Neural cell (in vitro differentiated cells): ENCODE measurements at regions not wholly inside any gene's neighbourhood (a gene's known extent, or its start where the extent isn't known, plus 50 kb on each side); places are given as distances from the start of the nearest gene placed in this dataset.

Experiments
- CTCF ChIP-seq: fragments of 450-650 bp; IDR thresholded peaks from 2 replicates; pipeline ENCODE4 v1.5.1; 2014; ENCODE audit warnings: antibody characterized with exemption, mild to moderate bottlenecking, moderate library complexity; ENCODE audit not compliant: poor library complexity, severe bottlenecking
- EZH2 ChIP-seq: fragments of 200-600, 300-800 bp; shearing (Covaris generic), sonication (generic); IDR thresholded peaks from 2 replicates; pipeline ENCODE4 v1.6.1; 2014; ENCODE audit warnings: antibody characterized with exemption, low read length, borderline replicate concordance, mild to moderate bottlenecking; ENCODE audit not compliant: insufficient read depth, poor library complexity, severe bottlenecking

DNA sequence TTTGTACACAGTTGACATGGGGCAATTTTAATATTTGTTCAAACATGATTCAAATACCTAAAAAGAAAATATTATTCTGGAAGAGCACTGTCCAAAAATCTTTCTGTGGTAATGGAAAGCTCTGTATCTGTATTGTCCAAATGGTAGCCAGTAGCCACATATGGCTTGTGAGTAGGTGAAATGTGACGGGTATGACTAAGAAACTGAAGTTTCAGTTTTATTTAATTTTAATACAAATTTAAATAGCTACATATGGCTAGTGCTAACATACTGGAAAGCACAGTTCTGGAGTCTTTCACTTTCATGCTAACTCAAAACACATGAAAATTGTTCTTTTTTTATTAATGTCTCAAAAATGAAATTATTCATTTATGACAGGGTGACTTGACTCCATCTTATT is 132.6 kb downstream of the PLK2 start:
- no peak for TF ChIP-seq EZH2
- TF ChIP-seq CTCF, result no peak
